ENCODE measurements at regions not wholly inside any gene's neighbourhood (a gene's known extent, or its start where the extent isn't known, plus 50 kb on each side); places are given as distances from the start of the nearest gene placed in this dataset.

GRCh38 chr6:121858986-121859385, 423.5 kb downstream of the GJA1 start:
- Histone ChIP-seq H3K4me3 (no peak overlapping the region), H3K27me3 (ENCODE audit: low read depth) (no peaks in the 10 kb centered on the region), H3K4me1 (no peaks in the 10 kb centered on the region), H3K9me3 (no peaks in the 10 kb centered on the region), H3K36me3 (no peaks in the 10 kb centered on the region), H3K27ac (no peak overlapping the region)
- intact Hi-C loops (cut with DNase I): no loop called here
- ATAC-seq: no peak
- DNase-seq: no peak
- no peak for TF ChIP-seq CTCF (IDR thresholded peaks at IDR 0.05)

GRCh38 chr6:121865811-121866210, 430.4 kb downstream of the GJA1 start:
- intact Hi-C loops (cut with DNase I): no loop called here
- DNase-seq (no peak), ATAC-seq (no peak)
- Histone ChIP-seq H3K4me3 (no peak overlapping the region), H3K9me3 (no peaks in the 10 kb centered on the region), H3K27ac (no peak overlapping the region), H3K36me3 (no peaks in the 10 kb centered on the region), H3K27me3 (ENCODE audit: low read depth) (no peaks in the 10 kb centered on the region), H3K4me1 (no peaks in the 10 kb centered on the region)
- no peak for TF ChIP-seq CTCF (IDR thresholded peaks at IDR 0.05)

- ATAC-seq: no peak
- no peak for DNase-seq
- Histone ChIP-seq H3K27me3 (ENCODE audit: low read depth) (no peaks in the 10 kb centered on the region), H3K27ac (no peak overlapping the region), H3K9me3 (no peaks in the 10 kb centered on the region), H3K4me3 (no peak overlapping the region), H3K4me1 (no peaks in the 10 kb centered on the region), H3K36me3 (no peaks in the 10 kb centered on the region)
- no peak for TF ChIP-seq CTCF (IDR thresholded peaks at IDR 0.05)
- intact Hi-C loops (cut with DNase I): no loop called here
These were observed 431.6 kb downstream of the GJA1 start for GRCh38 chr6:121867095-121867494.

- DNase-seq (no peak), ATAC-seq (no peak)
- Histone ChIP-seq H3K27me3 (ENCODE audit: low read depth) (no peaks in the 10 kb centered on the region), H3K27ac (no peak overlapping the region), H3K9me3 (no peaks in the 10 kb centered on the region), H3K4me3 (no peak overlapping the region), H3K36me3 (no peaks in the 10 kb centered on the region), H3K4me1 (no peaks in the 10 kb centered on the region)
- intact Hi-C loops (cut with DNase I): no loop called here
- TF ChIP-seq CTCF (IDR thresholded peaks at IDR 0.05): no peak
These were observed 432.8 kb downstream of the GJA1 start for GRCh38 chr6:121868206-121868605.

- no peak for DNase-seq
- no peak for ATAC-seq
- H3K4me3 ChIP-seq: no peak overlapping the region
- H3K4me1 ChIP-seq: no peaks in the 10 kb centered on the region
- H3K36me3 ChIP-seq: no peaks in the 10 kb centered on the region
- H3K27ac ChIP-seq: no peak overlapping the region
- intact Hi-C loops (cut with DNase I): no loop called here
- TF ChIP-seq CTCF (IDR thresholded peaks at IDR 0.05): no peak
- no peaks in the 10 kb centered on the region for H3K27me3 ChIP-seq (ENCODE audit: low read depth)
- H3K9me3 ChIP-seq: no peaks in the 10 kb centered on the region
These were observed 438.1 kb downstream of the GJA1 start for GRCh38 chr6:121873595-121873994.

- intact Hi-C loops (cut with DNase I): no loop called here
- H3K27me3 ChIP-seq (ENCODE audit: low read depth): no peaks in the 10 kb centered on the region
- ATAC-seq (no peak), DNase-seq (no peak)
- H3K4me1 ChIP-seq: no peaks in the 10 kb centered on the region
- no peaks in the 10 kb centered on the region for H3K9me3 ChIP-seq
- H3K4me3 ChIP-seq: no peak overlapping the region
- H3K36me3 ChIP-seq: no peaks in the 10 kb centered on the region
- H3K27ac ChIP-seq: no peak overlapping the region
- TF ChIP-seq CTCF (IDR thresholded peaks at IDR 0.05): no peak
These were observed 441.3 kb downstream of the GJA1 start for GRCh38 chr6:121876721-121877120.

All from lower lobe of right lung (tissue), 2 donors.